Gastroesophageal sphincter (tissue), 3 donors: ENCODE measurements at regions not wholly inside any gene's neighbourhood (a gene's known extent, or its start where the extent isn't known, plus 50 kb on each side); places are given as distances from the start of the nearest gene placed in this dataset.

ENCODE experiments used
- CTCF ChIP-seq, 4 experiments: fragments of 200-600 bp in 2 of 4; fragments of 450-650 bp in 2 of 4; sonication (generic) in 1 of 4; IDR thresholded peaks; one replicate each; pipeline ENCODE4 v1.5.1; 2017 to 2019; ENCODE audit warnings: antibody characterized with exemption in 4 of 4, mild to moderate bottlenecking in 2 of 4, moderate library complexity in 2 of 4
- POLR2AphosphoS5 ChIP-seq: sonication (generic); formaldehyde crosslinking; IDR thresholded peaks from one replicate; pipeline ENCODE4 v1.6.1; 2017; ENCODE audit warnings: antibody characterized with exemption

GRCh38 chr16:60640038-60640437 lies 1396.2 kb downstream of the CDH8 start:
- TF ChIP-seq CTCF (IDR thresholded peaks at IDR 0.05) (no peak), POLR2AphosphoS5 (no peak)
